ENCODE measurements at regions not wholly inside any gene's neighbourhood (a gene's known extent, or its start where the extent isn't known, plus 50 kb on each side); places are given as distances from the start of the nearest gene placed in this dataset.

GRCh38 chr15:98063871-98064270 is 103.4 kb downstream of the ARRDC4 start:
- TF ChIP-seq CTCF (conservative IDR thresholded peaks at IDR 0.05), result no peak
- TF ChIP-seq EZH2 (IDR thresholded peaks at IDR 0.05; ENCODE audit: low read depth), result no peak
